Right lobe of liver (tissue), 6 donors: ENCODE measurements at regions not wholly inside any gene's neighbourhood (a gene's known extent, or its start where the extent isn't known, plus 50 kb on each side); places are given as distances from the start of the nearest gene placed in this dataset.

ENCODE experiments used
- ATAC-seq, 4 donors: fragments of 200-7000 bp; cut with Tn5 transposase; one replicate each; pipeline ENCODE4 v1.9.1; 2020; ENCODE audit warnings: mild to moderate bottlenecking in 4 of 4, moderate library complexity in 4 of 4
- DNase-seq, 3 donors: peaks; one replicate each; pipeline ENCODE4 v3.0.0-alpha.2; 2020
- H3K27ac ChIP-seq, 3 donors: fragments of 200-600 bp; one replicate each; pipeline ENCODE4 v1.8.0; 2022
- H3K27me3 ChIP-seq, 2 donors: fragments of 200-600 bp; one replicate each; pipeline ENCODE4 v1.8.0; 2022
- H3K36me3 ChIP-seq, 4 donors: fragments of 200-600 bp; sonication (generic) in 1 of 4; one replicate each; pipeline versions ENCODE4 v1.5.1 to v1.8.0; 2017 to 2022; ENCODE audit warnings: control low read depth in 1 of 4
- H3K4me1 ChIP-seq, 4 donors: fragments of 200-600 bp; sonication (generic) in 1 of 4; one replicate each; pipeline versions ENCODE4 v1.5.1 to v1.8.0; 2017 to 2022; ENCODE audit warnings: control low read depth in 1 of 4
- H3K4me3 ChIP-seq, 3 donors: fragments of 200-600 bp; one replicate each; pipeline ENCODE4 v1.8.0; 2022
- H3K9me3 ChIP-seq, 4 donors: fragments of 200-600 bp; sonication (generic) in 1 of 4; one replicate each; pipeline versions ENCODE4 v1.5.1 to v1.8.0; 2017 to 2022; ENCODE audit warnings: control low read depth in 1 of 4
- POLR2A ChIP-seq: fragments of 450-650 bp; IDR thresholded peaks from one replicate; pipeline ENCODE4 v1.6.1; 2017; ENCODE audit warnings: antibody characterized with exemption, mild to moderate bottlenecking
- WGBS: methylation state at CpG from one replicate; pipeline ENCODE4 v1.1.6; 2018; ENCODE audit warnings: low coverage, low lambda C conversion rate; ENCODE audit not compliant: insufficient coverage; ENCODE audit errors: missing lambda C conversion rate; 5-methylcytosine and 5-hydroxymethylcytosine counted together
- intact Hi-C, 2 donors: fragments of 100-400 bp; cut with DNase I; formaldehyde crosslinking; loops; one replicate each; pipeline versions ENCODE4 v1.11.2 to v1.14.1; 2022
- TF ChIP-seq, protein P1 (sequence below), 4 donors: fragments of 200-600 bp in 3 of 4; fragments of 450-650 bp in 1 of 4; IDR thresholded peaks; one replicate each; pipeline versions ENCODE4 v1.5.1 to v1.8.0; 2016 to 2022; ENCODE audit warnings: antibody characterized with exemption in 4 of 4, mild to moderate bottlenecking in 2 of 4
- donor health status: DM: no; HTN: yes; CAD: no.
- donor health status: DM: no; HTN: no; CAD: no.
- donor health status: DM: no; HTN: no; CAD: no.
- donor health status: DM: no; HTN: yes; CAD: no.
- donor health status: DM: no; HTN: yes; CAD: no.

- no peak for ATAC-seq
- TF ChIP-seq POLR2A, result no peak
- TF ChIP-seq, protein P1, sequence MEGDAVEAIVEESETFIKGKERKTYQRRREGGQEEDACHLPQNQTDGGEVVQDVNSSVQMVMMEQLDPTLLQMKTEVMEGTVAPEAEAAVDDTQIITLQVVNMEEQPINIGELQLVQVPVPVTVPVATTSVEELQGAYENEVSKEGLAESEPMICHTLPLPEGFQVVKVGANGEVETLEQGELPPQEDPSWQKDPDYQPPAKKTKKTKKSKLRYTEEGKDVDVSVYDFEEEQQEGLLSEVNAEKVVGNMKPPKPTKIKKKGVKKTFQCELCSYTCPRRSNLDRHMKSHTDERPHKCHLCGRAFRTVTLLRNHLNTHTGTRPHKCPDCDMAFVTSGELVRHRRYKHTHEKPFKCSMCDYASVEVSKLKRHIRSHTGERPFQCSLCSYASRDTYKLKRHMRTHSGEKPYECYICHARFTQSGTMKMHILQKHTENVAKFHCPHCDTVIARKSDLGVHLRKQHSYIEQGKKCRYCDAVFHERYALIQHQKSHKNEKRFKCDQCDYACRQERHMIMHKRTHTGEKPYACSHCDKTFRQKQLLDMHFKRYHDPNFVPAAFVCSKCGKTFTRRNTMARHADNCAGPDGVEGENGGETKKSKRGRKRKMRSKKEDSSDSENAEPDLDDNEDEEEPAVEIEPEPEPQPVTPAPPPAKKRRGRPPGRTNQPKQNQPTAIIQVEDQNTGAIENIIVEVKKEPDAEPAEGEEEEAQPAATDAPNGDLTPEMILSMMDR (IDR thresholded peaks at IDR 0.05), result no peak
- Histone ChIP-seq H3K9me3 (no peaks in the 10 kb centered on the region), H3K4me3 (no peak overlapping the region), H3K27ac (no peak overlapping the region), H3K27me3 (no peaks in the 10 kb centered on the region), H3K36me3 (no peaks in the 10 kb centered on the region), H3K4me1 (no peaks in the 10 kb centered on the region)
- no peak for DNase-seq
- intact Hi-C loops, result no loop called here
Observed at GRCh38 chr10:8556321-8556720, 501.8 kb downstream of the GATA3 start.

GRCh38 chr10:8563478-8563877 is 509.0 kb downstream of the GATA3 start:
- intact Hi-C loops, result no loop called here
- Histone ChIP-seq H3K4me1 (no peaks in the 10 kb centered on the region), H3K27ac (no peak overlapping the region), H3K36me3 (no peaks in the 10 kb centered on the region), H3K4me3 (no peak overlapping the region), H3K9me3 (no peaks in the 10 kb centered on the region), H3K27me3 (no peaks in the 10 kb centered on the region)
- no peak for TF ChIP-seq POLR2A
- TF ChIP-seq, protein P1 (IDR thresholded peaks at IDR 0.05), result no peak
- WGBS, result 74% methylated on average over 7 of the region's 7 CpGs
- no peak for ATAC-seq
- no peak for DNase-seq

GRCh38 chr10:8566737-8567136 is 512.2 kb downstream of the GATA3 start:
- WGBS, result 33% methylated on average over 2 of the region's 3 CpGs
- TF ChIP-seq POLR2A, result no peak
- TF ChIP-seq, protein P1 (IDR thresholded peaks at IDR 0.05), result no peak
- H3K27me3 ChIP-seq, result no peaks in the 10 kb centered on the region
- no peak for DNase-seq
- no peak for ATAC-seq
- no peak overlapping the region for H3K27ac ChIP-seq
- intact Hi-C loops, result no loop called here
- no peak overlapping the region for H3K4me3 ChIP-seq
- H3K36me3 ChIP-seq, result no peaks in the 10 kb centered on the region
- no peaks in the 10 kb centered on the region for H3K9me3 ChIP-seq
- H3K4me1 ChIP-seq, result no peaks in the 10 kb centered on the region

GRCh38 chr10:8568401-8568800 is 513.9 kb downstream of the GATA3 start:
- no peaks in the 10 kb centered on the region for H3K9me3 ChIP-seq
- ATAC-seq (no peak), DNase-seq (no peak)
- TF ChIP-seq, protein P1 (IDR thresholded peaks at IDR 0.05), result no peak
- no peak for TF ChIP-seq POLR2A
- intact Hi-C loops, result no loop called here
- 37% methylated on average over 3 of the region's 4 CpGs for WGBS
- no peaks in the 10 kb centered on the region for H3K27me3 ChIP-seq
- H3K4me3 ChIP-seq, result no peak overlapping the region
- no peaks in the 10 kb centered on the region for H3K4me1 ChIP-seq
- H3K36me3 ChIP-seq, result no peaks in the 10 kb centered on the region
- no peak overlapping the region for H3K27ac ChIP-seq

DNA sequence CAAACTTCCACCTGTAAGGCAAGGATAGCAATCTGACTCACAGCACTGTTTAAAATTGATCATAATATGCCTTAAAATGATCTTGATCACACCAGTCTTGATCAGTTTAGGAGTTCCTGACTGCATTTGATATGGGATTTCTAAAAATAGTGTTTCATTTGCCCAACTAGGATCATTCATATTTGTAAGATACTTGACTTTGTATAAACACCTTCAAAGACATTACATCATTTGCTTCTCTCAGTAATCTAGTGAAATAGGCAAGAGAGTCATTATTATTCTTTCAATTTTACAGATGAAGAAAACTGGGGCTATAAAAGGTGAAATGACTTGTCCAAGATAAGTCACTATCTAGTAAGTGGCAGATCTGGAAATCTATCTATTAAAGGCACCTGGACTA is 521.1 kb downstream of the GATA3 start:
- H3K27me3 ChIP-seq, result no peaks in the 10 kb centered on the region
- TF ChIP-seq, protein P1 (IDR thresholded peaks at IDR 0.05), result no peak
- no peak for TF ChIP-seq POLR2A

More for the DNA sequence above, 521.1 kb downstream of the GATA3 start:
- intact Hi-C loops, result no loop called here
- H3K27ac ChIP-seq, result no peak overlapping the region
- no peaks in the 10 kb centered on the region for H3K4me1 ChIP-seq
- no peak overlapping the region for H3K4me3 ChIP-seq
- DNase-seq (no peak), ATAC-seq (no peak)
- no peaks in the 10 kb centered on the region for H3K9me3 ChIP-seq
- H3K36me3 ChIP-seq, result no peaks in the 10 kb centered on the region
